WERI-Rb-1 (cell line): ENCODE measurements at regions not wholly inside any gene's neighbourhood (a gene's known extent, or its start where the extent isn't known, plus 50 kb on each side); places are given as distances from the start of the nearest gene placed in this dataset.

ENCODE experiments used
- DNase-seq: peaks from one replicate; pipeline ENCODE4 v3.0.0-alpha.2; 2020
- H3K27ac ChIP-seq: fragments of 250-450 bp; sonication (Bioruptor Pico); 2 replicates; pipeline ENCODE4 v1.5.1; 2020; ENCODE audit warnings: mild to moderate bottlenecking, moderate library complexity
- H3K27me3 ChIP-seq: fragments of 250-450 bp; sonication (Bioruptor Pico); 2 replicates; pipeline ENCODE4 v1.5.1; 2021; ENCODE audit warnings: mild to moderate bottlenecking, low read depth, moderate library complexity; ENCODE audit not compliant: insufficient read depth, severe bottlenecking
- H3K36me3 ChIP-seq: fragments of 250-450 bp; sonication (Bioruptor Pico); 2 replicates; pipeline ENCODE4 v1.5.1; 2020; ENCODE audit warnings: mild to moderate bottlenecking, moderate library complexity
- H3K4me3 ChIP-seq: 2 replicates; pipeline ENCODE4 v1.5.1; 2011; ENCODE audit warnings: low read depth, mild to moderate bottlenecking, control low read depth, low read length
- H3K9me3 ChIP-seq: fragments of 250-450 bp; sonication (Bioruptor Pico); 2 replicates; pipeline ENCODE4 v1.5.1; 2021; ENCODE audit warnings: mild to moderate bottlenecking, moderate library complexity; ENCODE audit not compliant: severe bottlenecking
- CTCF ChIP-seq: IDR thresholded peaks from 2 replicates; pipeline ENCODE4 v1.5.1; 2011; ENCODE audit warnings: low read depth, mild to moderate bottlenecking, control low read depth, inconsistent platforms, low read length

GRCh38 chr18:47758000-47758399 is 172.5 kb downstream of the SMAD2 start:
- Histone ChIP-seq H3K27me3 (no peaks in the 10 kb centered on the region), H3K27ac (no peak overlapping the region), H3K36me3 (no peaks in the 10 kb centered on the region), H3K4me3 (no peak overlapping the region), H3K9me3 (peaks cover 2% of the 10 kb centered on the region)
- TF ChIP-seq CTCF: peak; percentile 52
- DNase-seq: no peak

GRCh38 chr18:47756364-47757016 is 174.0 kb downstream of the SMAD2 start:
- H3K9me3 ChIP-seq: peaks cover 2% of the 10 kb centered on the region
- H3K27ac ChIP-seq: no peak overlapping the region
- H3K36me3 ChIP-seq: no peaks in the 10 kb centered on the region
- peak; percentile 85 for DNase-seq
- TF ChIP-seq CTCF: peak; percentile 96
- H3K4me3 ChIP-seq: no peak overlapping the region
- no peaks in the 10 kb centered on the region for H3K27me3 ChIP-seq

GRCh38 chr18:47755102-47755456 is 175.4 kb downstream of the SMAD2 start:
- Histone ChIP-seq H3K36me3 (no peaks in the 10 kb centered on the region), H3K9me3 (peaks cover 2% of the 10 kb centered on the region), H3K4me3 (no peak overlapping the region), H3K27ac (no peak overlapping the region), H3K27me3 (no peaks in the 10 kb centered on the region)
- TF ChIP-seq CTCF: no peak
- no peak for DNase-seq

GRCh38 chr18:47754311-47755101 is 176.0 kb downstream of the SMAD2 start:
- no peak overlapping the region for H3K27ac ChIP-seq
- peaks cover 2% of the 10 kb centered on the region for H3K9me3 ChIP-seq
- no peaks in the 10 kb centered on the region for H3K27me3 ChIP-seq
- peak; percentile 99 for TF ChIP-seq CTCF
- DNase-seq: peak; percentile 92
- H3K4me3 ChIP-seq: no peak overlapping the region
- no peaks in the 10 kb centered on the region for H3K36me3 ChIP-seq

- Histone ChIP-seq H3K9me3 (no peaks in the 10 kb centered on the region), H3K4me3 (no peak overlapping the region), H3K27ac (no peak overlapping the region), H3K27me3 (no peaks in the 10 kb centered on the region), H3K36me3 (no peaks in the 10 kb centered on the region)
- no peak for TF ChIP-seq CTCF
- DNase-seq: no peak
Observed at GRCh38 chr18:47752796-47753645, 177.4 kb downstream of the SMAD2 start.
